WTC11 (cell line): ENCODE measurements at regions not wholly inside any gene's neighbourhood (a gene's known extent, or its start where the extent isn't known, plus 50 kb on each side); places are given as distances from the start of the nearest gene placed in this dataset.

Experiments used
- ATF6 ChIP-seq: sonication (generic); formaldehyde crosslinking; IDR thresholded peaks from 2 replicates; pipeline ENCODE4 v1.8.1; 2023; ENCODE audit warnings: mild to moderate bottlenecking, missing genetic modification reagents
- CREM ChIP-seq: sonication (generic); formaldehyde crosslinking; IDR thresholded peaks from 2 replicates; pipeline ENCODE4 v1.8.1; 2022; ENCODE audit warnings: mild to moderate bottlenecking, missing genetic modification reagents, moderate library complexity
- CTCF ChIP-seq: fragments of 200-600 bp; IDR thresholded peaks from 2 replicates; pipeline ENCODE4 v1.8.0; 2022; ENCODE audit warnings: antibody characterized with exemption
- ELF4 ChIP-seq: sonication (generic); formaldehyde crosslinking; IDR thresholded peaks from 2 replicates; pipeline ENCODE4 v1.8.1; 2022; ENCODE audit warnings: low read depth, mild to moderate bottlenecking, moderate library complexity, missing genetic modification reagents
- MAX ChIP-seq: sonication (generic); formaldehyde crosslinking; IDR thresholded peaks from 2 replicates; pipeline ENCODE4 v1.8.0; 2022; ENCODE audit warnings: mild to moderate bottlenecking, missing genetic modification reagents
- RELA ChIP-seq: sonication (generic); formaldehyde crosslinking; IDR thresholded peaks from 2 replicates; pipeline ENCODE4 v1.8.1; 2022; ENCODE audit warnings: missing genetic modification reagents, mild to moderate bottlenecking, borderline replicate concordance
- SP1 ChIP-seq: sonication (generic); formaldehyde crosslinking; conservative IDR thresholded peaks from 2 replicates; pipeline ENCODE4 v1.8.1; 2022; ENCODE audit warnings: missing genetic modification reagents
- USF2 ChIP-seq: sonication (generic); formaldehyde crosslinking; IDR thresholded peaks from 2 replicates; pipeline ENCODE4 v1.8.1; 2023; ENCODE audit warnings: mild to moderate bottlenecking, missing genetic modification reagents, moderate library complexity

GRCh38 chr5:115354246-115354645, 57.8 kb upstream of the CCDC112 start:
- TF ChIP-seq CTCF = no peak
- no peak for TF ChIP-seq SP1
- no peak for TF ChIP-seq MAX
- no peak for TF ChIP-seq ELF4 (CRISPR knock-in tag)
- no peak for TF ChIP-seq RELA (CRISPR knock-in tag)
- no peak for TF ChIP-seq ATF6
- no peak for TF ChIP-seq CREM
- no peak for TF ChIP-seq USF2 (CRISPR knock-in tag)
